H1 (cell line): ENCODE measurements at regions not wholly inside any gene's neighbourhood (a gene's known extent, or its start where the extent isn't known, plus 50 kb on each side); places are given as distances from the start of the nearest gene placed in this dataset.
A peak's percentile ranks its signal among the peaks of the same experiment; 100 is the strongest.

Experiments used
- CTCF ChIA-PET: fragments of 300-600 bp; sonication (Branson Sonifier 250); formaldehyde crosslinking; loops from one replicate; lab custom pipeline; 2021; ENCODE audit not compliant: partially characterized antibody; lab: Charles Lee
- POLR2A ChIA-PET: fragments of 300-600 bp; sonication (Branson Sonifier 250); formaldehyde crosslinking; loops from one replicate; lab custom pipeline; 2021; ENCODE audit warnings: inconsistent platforms; ENCODE audit not compliant: partially characterized antibody; lab: Charles Lee
- DNase-seq, 2 experiments: peaks; one replicate each; pipeline versions ENCODE4 v3.0.0 to v3.0.0-alpha.2; 2010 to 2022; ENCODE audit warnings: low spot score in 2 of 2, low read depth in 1 of 2, mixed read lengths in 1 of 2
- FAIRE-seq: peaks from 2 replicates; lab custom pipeline; 2011; peaks lifted over from hg19 to GRCh38; lab: Jason Lieb, UNC
- H2AFZ ChIP-seq: 2 replicates; pipeline ENCODE4 v1.8.1; 2012; ENCODE audit warnings: low read length, inconsistent platforms
- H2AK5ac ChIP-seq: 2 replicates; pipeline ENCODE4 v1.6.1; 2013; ENCODE audit warnings: low read depth, low read length
- H2BK120ac ChIP-seq: replicated peaks from 2 replicates; pipeline ENCODE3; 2013; ENCODE audit warnings: low read depth, low read length, inconsistent platforms
- H2BK12ac ChIP-seq: 2 replicates; pipeline ENCODE4 v1.6.1; 2013; ENCODE audit warnings: low read depth, low read length
- H2BK15ac ChIP-seq: 2 replicates; pipeline ENCODE4 v1.6.1; 2013; ENCODE audit warnings: low read length
- H2BK20ac ChIP-seq: 2 replicates; pipeline ENCODE4 v1.6.1; 2013; ENCODE audit warnings: low read length
- H2BK5ac ChIP-seq: 2 replicates; pipeline ENCODE4 v1.6.1; 2013; ENCODE audit warnings: low read depth, low read length
- H3K14ac ChIP-seq: 2 replicates; pipeline ENCODE4 v1.6.1; 2013; ENCODE audit warnings: inconsistent platforms; ENCODE audit not compliant: insufficient read length
- H3K18ac ChIP-seq: 2 replicates; pipeline ENCODE4 v1.6.1; 2013; ENCODE audit warnings: low read length; ENCODE audit errors: extremely low read depth
- H3K23ac ChIP-seq: 2 replicates; pipeline ENCODE4 v1.6.1; 2013; ENCODE audit warnings: inconsistent platforms; ENCODE audit not compliant: insufficient read length
- H3K23me2 ChIP-seq: 2 replicates; pipeline ENCODE4 v1.6.1; 2013; ENCODE audit warnings: low read depth, low read length
- H3K27ac ChIP-seq: 2 replicates; pipeline ENCODE4 v1.6.1; 2011; ENCODE audit warnings: low read depth, low read length, inconsistent platforms
- H3K27me3 ChIP-seq, 4 experiments: replicated peaks in 1 of 4; 1 replicate in 1 of 4; 2 replicates in 3 of 4; pipeline versions ENCODE4 v1.6.1 to v1.8.1; 2011 to 2013; ENCODE audit warnings: low read length in 3 of 4, mild to moderate bottlenecking in 3 of 4, inconsistent platforms in 2 of 4, mixed read lengths in 2 of 4, moderate library complexity in 1 of 4; ENCODE audit not compliant: control insufficient read depth in 3 of 4, insufficient read depth in 3 of 4; ENCODE audit errors: extremely low read depth in 1 of 4
- H3K36me3 ChIP-seq, 4 experiments: 2 replicates each; pipeline versions ENCODE4 v1.6.1 to v1.8.1; 2011 to 2013; ENCODE audit warnings: mild to moderate bottlenecking in 4 of 4, low read length in 3 of 4, moderate library complexity in 2 of 4, control low read depth in 1 of 4, inconsistent platforms in 1 of 4; ENCODE audit not compliant: insufficient read depth in 4 of 4, control insufficient read depth in 2 of 4
- H3K4ac ChIP-seq: replicated peaks from 2 replicates; pipeline ENCODE3; 2013; ENCODE audit warnings: low read length, low read depth, mixed read lengths, inconsistent platforms; ENCODE audit not compliant: insufficient read length
- H3K4me1 ChIP-seq, 4 experiments: replicated peaks in 1 of 4; 1 replicate in 1 of 4; 2 replicates in 3 of 4; pipeline versions ENCODE4 v1.6.1 to v1.8.1; 2011 to 2013; ENCODE audit warnings: low read length in 3 of 4, inconsistent platforms in 2 of 4, mixed read lengths in 1 of 4; ENCODE audit not compliant: insufficient read depth in 4 of 4, control insufficient read depth in 3 of 4
- H3K4me2 ChIP-seq, 2 experiments: 2 replicates each; pipeline versions ENCODE4 v1.6.1 to v1.8.1; 2011 to 2013; ENCODE audit warnings: low read depth in 2 of 2, low read length in 2 of 2, control low read depth in 1 of 2, inconsistent platforms in 1 of 2, mild to moderate bottlenecking in 1 of 2; ENCODE audit not compliant: insufficient read depth in 1 of 2
- H3K4me3 ChIP-seq, 4 experiments: fragments of 200-600, 300-600 bp in 1 of 4; sonication (generic), shearing (Covaris generic), sonication (Bioruptor Twin) in 1 of 4; 2 replicates each; pipeline versions ENCODE4 v1.5.1 to v1.8.1; 2011 to 2016; ENCODE audit warnings: low read length in 4 of 4, low read depth in 3 of 4, control low read depth in 2 of 4, inconsistent platforms in 2 of 4, mild to moderate bottlenecking in 2 of 4, mixed read lengths in 1 of 4, moderate library complexity in 1 of 4; ENCODE audit not compliant: insufficient read depth in 2 of 4; ENCODE audit errors: extremely low read depth in 1 of 4
- H3K56ac ChIP-seq: replicated peaks from 2 replicates; pipeline ENCODE3; 2013; ENCODE audit warnings: low read depth, mild to moderate bottlenecking, mixed read lengths, low read length, inconsistent platforms; ENCODE audit not compliant: insufficient read length
- H3K79me1 ChIP-seq: 2 replicates; pipeline ENCODE4 v1.6.1; 2013; ENCODE audit warnings: low read depth, low read length, control low read depth
- H3K79me2 ChIP-seq, 2 experiments: 2 replicates each; pipeline versions ENCODE4 v1.6.1 to v1.8.1; 2012 to 2013; ENCODE audit warnings: low read length in 2 of 2, mild to moderate bottlenecking in 2 of 2, inconsistent platforms in 1 of 2; ENCODE audit not compliant: insufficient read depth in 2 of 2, control insufficient read depth in 1 of 2
- H3K9ac ChIP-seq, 4 experiments: replicated peaks in 1 of 4; 1 replicate in 1 of 4; 2 replicates in 3 of 4; pipeline versions ENCODE4 v1.6.1 to v1.8.1; 2011 to 2013; ENCODE audit warnings: low read depth in 3 of 4, low read length in 3 of 4, control low read depth in 2 of 4, mild to moderate bottlenecking in 2 of 4, moderate library complexity in 2 of 4, inconsistent platforms in 1 of 4; ENCODE audit errors: extremely low read depth in 1 of 4
- H3K9me3 ChIP-seq, 2 experiments: 2 replicates each; pipeline versions ENCODE4 v1.6.1 to v1.8.1; 2012 to 2013; ENCODE audit warnings: mild to moderate bottlenecking in 2 of 2, moderate library complexity in 2 of 2, control low read depth in 1 of 2, inconsistent platforms in 1 of 2, low read depth in 1 of 2, low read length in 1 of 2, mixed read lengths in 1 of 2; ENCODE audit not compliant: insufficient read depth in 2 of 2
- H4K20me1 ChIP-seq, 2 experiments: replicated peaks in 1 of 2; 2 replicates each; pipeline versions ENCODE3 to v1.8.1; 2011 to 2013; ENCODE audit warnings: inconsistent platforms in 2 of 2, low read length in 2 of 2, mild to moderate bottlenecking in 1 of 2; ENCODE audit not compliant: insufficient read depth in 2 of 2, control insufficient read depth in 1 of 2
- H4K5ac ChIP-seq: 2 replicates; pipeline ENCODE4 v1.6.1; 2013; ENCODE audit warnings: low read length, low read depth, mixed read lengths, inconsistent platforms; ENCODE audit not compliant: insufficient read length
- H4K8ac ChIP-seq: 2 replicates; pipeline ENCODE4 v1.8.0; 2013; ENCODE audit warnings: mild to moderate bottlenecking, moderate library complexity, low read length, inconsistent platforms; ENCODE audit not compliant: insufficient read depth; ENCODE audit errors: extremely low read depth
- H4K91ac ChIP-seq: replicated peaks from 2 replicates; pipeline ENCODE3; 2013; ENCODE audit warnings: low read length, mixed read lengths, inconsistent platforms; ENCODE audit not compliant: insufficient read length
- E2F6 ChIP-seq: IDR thresholded peaks from 2 replicates; pipeline ENCODE4 v1.6.1; 2012; ENCODE audit warnings: inconsistent platforms
- EZH2 ChIP-seq: fragments of 200-600 bp; sonication (generic); IDR thresholded peaks from 2 replicates; pipeline ENCODE4 v1.7.1; 2012; ENCODE audit warnings: low read depth, mild to moderate bottlenecking, moderate library complexity, low read length, inconsistent platforms; ENCODE audit not compliant: severe bottlenecking
- WGBS, 2 experiments: shearing (Covaris generic) in 1 of 2; methylation state at CpG; one replicate each; pipeline versions ENCODE4 v1.1.6 to v1.1.7; 2013 to 2015; ENCODE audit warnings: low lambda C conversion rate in 2 of 2, mixed read lengths in 2 of 2, inconsistent platforms in 1 of 2, low coverage in 1 of 2, missing lambda C conversion rate in 1 of 2; ENCODE audit not compliant: insufficient replicate concordance in 2 of 2, insufficient coverage in 1 of 2, insufficient read length in 1 of 2; ENCODE audit errors: extremely low coverage in 1 of 2, missing lambda C conversion rate in 1 of 2; 5-methylcytosine and 5-hydroxymethylcytosine counted together

DNA sequence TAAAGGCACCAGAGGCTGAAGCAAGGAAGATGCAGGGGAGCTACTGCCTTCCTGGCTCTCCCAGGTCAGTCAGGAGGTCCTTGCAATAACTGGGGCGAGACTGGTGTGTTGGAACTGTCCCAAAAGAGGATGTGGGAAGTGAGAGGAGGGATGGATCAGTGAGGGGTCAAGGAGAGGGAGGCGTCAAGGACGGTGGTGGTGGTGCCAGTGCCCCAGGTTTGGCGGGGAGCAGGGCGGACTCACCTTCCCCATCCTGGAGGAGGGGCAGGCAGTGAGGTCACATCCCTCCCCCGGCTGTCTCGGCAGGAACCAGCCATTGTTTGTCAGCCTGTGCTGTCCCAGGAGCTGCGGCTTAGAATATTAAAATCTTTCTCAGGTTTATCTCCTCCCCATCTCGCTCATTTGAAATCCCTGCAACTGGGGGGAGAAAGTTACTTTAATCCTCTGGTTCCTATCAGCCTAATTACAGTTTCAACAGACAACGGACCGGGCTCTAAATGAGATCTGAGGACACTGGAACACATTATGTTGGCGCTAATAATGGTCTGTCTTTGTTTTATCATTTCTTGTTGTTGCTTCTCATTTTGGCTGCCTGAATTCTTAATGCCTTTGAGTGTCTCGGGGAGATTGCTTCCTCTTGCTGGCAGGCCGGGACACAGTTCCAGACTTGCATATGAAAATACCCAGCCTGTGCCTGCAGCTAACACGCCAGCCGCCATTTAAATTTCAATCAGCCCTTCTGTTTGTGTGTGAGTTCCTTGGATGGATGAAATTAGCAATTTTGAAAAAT lies 387.5 kb downstream of the RPS24 start:
- H4K5ac ChIP-seq: no peak overlapping the region
- DNase-seq: no peak
- H3K56ac ChIP-seq: no peak overlapping the region
- no peak overlapping the region for H3K9ac ChIP-seq
- peak overlapping the region; percentile 36; the same call in 1 of the 2 replicates for H2BK20ac ChIP-seq
- H3K18ac ChIP-seq: no peak overlapping the region
- no peaks in the 10 kb centered on the region for H3K23me2 ChIP-seq
- no peak overlapping the region for H3K14ac ChIP-seq
- H3K79me1 ChIP-seq: no peaks in the 10 kb centered on the region
- TF ChIP-seq E2F6: 0 out of 2 replicates have a peak, but pooled peaks have one; percentile 48
- TF ChIP-seq EZH2: no peak
- peak overlapping the region; percentile 56 for H2AFZ ChIP-seq
- FAIRE-seq: no peak
- peak overlapping the region; percentile 35 for H4K91ac ChIP-seq
- H3K4me1 ChIP-seq: peaks cover 1 to 15% (median 8%) of the 10 kb centered on the region in 4 experiments; a peak in 5 of 7 replicates
- H3K9me3 ChIP-seq: 0 out of 4 replicates have a peak, but pooled peaks cover 0 to 4% of the 10 kb centered on the region in 2 experiments
- H2AK5ac ChIP-seq: no peak overlapping the region
- H3K79me2 ChIP-seq: no peaks in the 10 kb centered on the region
- H3K27me3 ChIP-seq: peaks cover 0 to 2% (median 0%) of the 10 kb centered on the region in 4 experiments; a peak in 1 of 7 replicates
- H2BK5ac ChIP-seq: peak overlapping the region; percentile 3; the same call in 1 of the 2 replicates
- no peak overlapping the region for H4K8ac ChIP-seq
- H3K4me3 ChIP-seq: no peak overlapping the region
- no peaks in the 10 kb centered on the region for H4K20me1 ChIP-seq
- peak overlapping the region; percentile 13; the same call in 1 of the 2 replicates for H3K27ac ChIP-seq
- H3K36me3 ChIP-seq: no peaks in the 10 kb centered on the region
- CTCF ChIA-PET: interaction anchor here (1.2 to 1.6 kb wide), 2 partner anchors 12 to 68 kb away, joined by 3 to 4 read pairs; no protein-coding TSS in a partner anchor
- peak overlapping the region in 1 of 2 experiments; percentile 26; a peak in 3 of 4 replicates for H3K4me2 ChIP-seq
- 51% methylated on average over 16 of the region's 16 CpGs; no CpG with 5 or more reads in 1 of the 2 experiments for WGBS, 2 experiments
- H2BK12ac ChIP-seq: peak overlapping the region; percentile 13; the same call in 1 of the 2 replicates
- H2BK120ac ChIP-seq: no peak overlapping the region
- POLR2A ChIA-PET: interaction anchor here (1.3 kb wide), 1 partner anchor 8 kb away, joined by 3 read pairs; no protein-coding TSS in a partner anchor
- no peak overlapping the region for H2BK15ac ChIP-seq
- no peak overlapping the region for H3K4ac ChIP-seq
- no peak overlapping the region for H3K23ac ChIP-seq
